ENCODE measurements at regions not wholly inside any gene's neighbourhood (a gene's known extent, or its start where the extent isn't known, plus 50 kb on each side); places are given as distances from the start of the nearest gene placed in this dataset.

GRCh38 chr12:115457798-115458197, 773.8 kb upstream of the TBX3 start:
- DNase-seq, result no peak

- DNase-seq, result no peak
Measured at GRCh38 chr12:115456946-115457689, 773.1 kb upstream of the TBX3 start.

- no peak for DNase-seq
Measured at GRCh38 chr12:115455268-115455681, 771.3 kb upstream of the TBX3 start.

GRCh38 chr12:115452751-115453281, 768.8 kb upstream of the TBX3 start:
- no peak for DNase-seq

GRCh38 chr12:115451780-115452736, 768.1 kb upstream of the TBX3 start:
- DNase-seq, result peak; percentile 56

GRCh38 chr12:115451151-115451779, 767.3 kb upstream of the TBX3 start:
- no peak for DNase-seq

GRCh38 chr12:115450710-115451109, 766.7 kb upstream of the TBX3 start:
- DNase-seq, result no peak

- DNase-seq, result no peak
Measured at GRCh38 chr12:115450017-115450416, 766.0 kb upstream of the TBX3 start.

- no peak for DNase-seq
Measured at GRCh38 chr12:115449526-115449925, 765.6 kb upstream of the TBX3 start.

- no peak for DNase-seq
Measured at GRCh38 chr12:115444346-115444745, 760.4 kb upstream of the TBX3 start.

GRCh38 chr12:115443351-115443938, 759.5 kb upstream of the TBX3 start:
- DNase-seq, result no peak

GRCh38 chr12:115440438-115440837, 756.5 kb upstream of the TBX3 start:
- DNase-seq, result no peak

GRCh38 chr12:115439008-115439601, 755.1 kb upstream of the TBX3 start:
- no peak for DNase-seq

GRCh38 chr12:115438314-115438713, 754.3 kb upstream of the TBX3 start:
- DNase-seq, result no peak

GRCh38 chr12:115437061-115437567, 753.1 kb upstream of the TBX3 start:
- DNase-seq, result no peak

GRCh38 chr12:115433014-115433634, 749.1 kb upstream of the TBX3 start:
- DNase-seq, result no peak

- DNase-seq, result no peak
Measured at GRCh38 chr12:115430636-115431035, 746.7 kb upstream of the TBX3 start.

- no peak for DNase-seq
Measured at GRCh38 chr12:115426732-115427131, 742.8 kb upstream of the TBX3 start.

- no peak for DNase-seq
Measured at GRCh38 chr12:115424003-115424402, 740.0 kb upstream of the TBX3 start.

GRCh38 chr12:115423546-115423987, 739.6 kb upstream of the TBX3 start:
- DNase-seq, result no peak

Measured in right kidney (tissue), 1 donor.